ENCODE measurements at regions not wholly inside any gene's neighbourhood (a gene's known extent, or its start where the extent isn't known, plus 50 kb on each side); places are given as distances from the start of the nearest gene placed in this dataset.

- intact Hi-C loops (cut with micrococcal nuclease), result no loop called here
- Histone ChIP-seq H3K4me1 (ENCODE audit: insufficient read depth, low read length) (no peaks in the 10 kb centered on the region), H3F3A (ENCODE audit: low read length, unreplicated experiment) (no peaks in the 10 kb centered on the region), H3K9ac (ENCODE audit: low read length) (no peak overlapping the region), H3K79me2 (ENCODE audit: low read length) (no peaks in the 10 kb centered on the region), H3K9me3 (ENCODE audit: low read length) (no peaks in the 10 kb centered on the region), H3K27ac (ENCODE audit: low read length) (no peak overlapping the region), H4K20me1 (ENCODE audit: low read length) (no peaks in the 10 kb centered on the region), H3K9me2 (replicated peaks; ENCODE audit: low read length) (no peaks in the 10 kb centered on the region), H2AFZ (ENCODE audit: low read length) (no peak overlapping the region), H3K4me2 (ENCODE audit: low read length) (no peak overlapping the region), H3K27me3 (ENCODE audit: low read length) (peaks cover 64% of the 10 kb centered on the region), H3K36me3 (ENCODE audit: low read depth, low read length) (no peaks in the 10 kb centered on the region), H3K4me3 (ENCODE audit: low read length) (no peak overlapping the region)
- ATAC-seq, result no peak
- no TSS peak for BruUV-seq (replicated peaks)
- POLR2A ChIA-PET (ENCODE audit: unreplicated experiment), result no interaction called here
- DNase-seq, result no peak
- CTCF ChIA-PET, result no interaction called here
- no peak for TF ChIP-seq EZH2phosphoT487 (IDR thresholded peaks at IDR 0.05; ENCODE audit: borderline replicate concordance, low read length)
Measured at GRCh38 chr9:40928803-40929487, 199.5 kb downstream of the FOXD4L6 start.

DNA sequence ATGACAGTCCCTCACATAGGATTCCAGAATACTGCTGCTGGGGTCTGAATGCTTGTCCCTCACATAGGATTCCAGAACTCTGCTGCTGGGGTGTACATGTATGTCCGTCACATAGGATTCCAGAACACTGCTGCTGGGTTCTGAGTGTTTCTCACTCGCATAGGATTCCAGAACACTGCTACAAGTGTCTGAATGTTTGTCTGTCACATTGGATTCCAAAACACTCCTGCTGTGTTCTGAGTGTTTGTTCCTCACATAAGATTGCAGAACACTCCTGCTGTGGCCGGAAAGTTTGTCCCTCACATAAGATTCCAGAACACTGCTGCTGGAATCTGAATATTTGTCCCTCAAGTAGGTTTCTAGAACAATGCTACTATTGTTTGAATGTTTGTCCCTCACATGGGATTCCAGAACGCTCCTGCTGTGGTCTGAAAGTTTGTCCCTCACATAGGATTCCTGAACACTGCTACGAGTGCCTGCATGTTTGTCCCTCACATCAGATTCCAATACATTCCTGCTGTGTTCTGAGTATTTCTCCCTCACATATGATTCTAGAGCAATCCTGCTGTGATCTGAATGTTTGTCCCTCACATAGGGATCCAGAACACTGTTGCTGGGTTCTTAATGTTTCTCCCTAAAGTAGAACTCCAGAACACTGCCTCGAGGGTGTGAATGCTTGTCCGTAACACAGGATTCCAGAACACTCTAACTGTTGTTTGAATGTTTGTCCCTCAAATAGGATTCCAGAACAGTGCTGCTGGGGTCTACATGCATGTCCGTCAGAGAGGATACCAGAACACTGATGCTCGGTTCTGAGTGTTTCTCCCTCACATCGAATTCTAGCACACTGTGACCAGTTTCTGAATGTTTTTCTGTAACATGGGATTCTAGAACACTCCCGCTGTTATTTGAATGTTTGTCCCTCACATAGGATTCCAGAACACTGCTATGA lies 200.4 kb downstream of the FOXD4L6 start:
- Histone ChIP-seq H3K9me3 (ENCODE audit: low read length) (no peaks in the 10 kb centered on the region), H3F3A (ENCODE audit: low read length, unreplicated experiment) (no peaks in the 10 kb centered on the region), H4K20me1 (ENCODE audit: low read length) (no peaks in the 10 kb centered on the region), H3K36me3 (ENCODE audit: low read depth, low read length) (no peaks in the 10 kb centered on the region), H2AFZ (ENCODE audit: low read length) (no peak overlapping the region), H3K79me2 (ENCODE audit: low read length) (no peaks in the 10 kb centered on the region), H3K27me3 (ENCODE audit: low read length) (peaks cover 64% of the 10 kb centered on the region), H3K4me3 (ENCODE audit: low read length) (no peak overlapping the region), H3K4me2 (ENCODE audit: low read length) (no peak overlapping the region), H3K27ac (ENCODE audit: low read length) (no peak overlapping the region), H3K9me2 (replicated peaks; ENCODE audit: low read length) (no peaks in the 10 kb centered on the region), H3K9ac (ENCODE audit: low read length) (no peak overlapping the region), H3K4me1 (ENCODE audit: insufficient read depth, low read length) (no peaks in the 10 kb centered on the region)
- intact Hi-C loops (cut with micrococcal nuclease), result no loop called here
- CTCF ChIA-PET, result no interaction called here
- ATAC-seq (no peak), DNase-seq (no peak)
- no TSS peak for BruUV-seq (replicated peaks)
- POLR2A ChIA-PET (ENCODE audit: unreplicated experiment), result no interaction called here
- TF ChIP-seq EZH2 (IDR thresholded peaks at IDR 0.05; ENCODE audit: low read length, unreplicated experiment) (no peak), EZH2phosphoT487 (IDR thresholded peaks at IDR 0.05; ENCODE audit: borderline replicate concordance, low read length) (no peak)
- TF ChIP-seq, protein P1, sequence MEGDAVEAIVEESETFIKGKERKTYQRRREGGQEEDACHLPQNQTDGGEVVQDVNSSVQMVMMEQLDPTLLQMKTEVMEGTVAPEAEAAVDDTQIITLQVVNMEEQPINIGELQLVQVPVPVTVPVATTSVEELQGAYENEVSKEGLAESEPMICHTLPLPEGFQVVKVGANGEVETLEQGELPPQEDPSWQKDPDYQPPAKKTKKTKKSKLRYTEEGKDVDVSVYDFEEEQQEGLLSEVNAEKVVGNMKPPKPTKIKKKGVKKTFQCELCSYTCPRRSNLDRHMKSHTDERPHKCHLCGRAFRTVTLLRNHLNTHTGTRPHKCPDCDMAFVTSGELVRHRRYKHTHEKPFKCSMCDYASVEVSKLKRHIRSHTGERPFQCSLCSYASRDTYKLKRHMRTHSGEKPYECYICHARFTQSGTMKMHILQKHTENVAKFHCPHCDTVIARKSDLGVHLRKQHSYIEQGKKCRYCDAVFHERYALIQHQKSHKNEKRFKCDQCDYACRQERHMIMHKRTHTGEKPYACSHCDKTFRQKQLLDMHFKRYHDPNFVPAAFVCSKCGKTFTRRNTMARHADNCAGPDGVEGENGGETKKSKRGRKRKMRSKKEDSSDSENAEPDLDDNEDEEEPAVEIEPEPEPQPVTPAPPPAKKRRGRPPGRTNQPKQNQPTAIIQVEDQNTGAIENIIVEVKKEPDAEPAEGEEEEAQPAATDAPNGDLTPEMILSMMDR (conservative IDR thresholded peaks at IDR 0.05; ENCODE audit: low read depth, low read length), result no peak

DNA sequence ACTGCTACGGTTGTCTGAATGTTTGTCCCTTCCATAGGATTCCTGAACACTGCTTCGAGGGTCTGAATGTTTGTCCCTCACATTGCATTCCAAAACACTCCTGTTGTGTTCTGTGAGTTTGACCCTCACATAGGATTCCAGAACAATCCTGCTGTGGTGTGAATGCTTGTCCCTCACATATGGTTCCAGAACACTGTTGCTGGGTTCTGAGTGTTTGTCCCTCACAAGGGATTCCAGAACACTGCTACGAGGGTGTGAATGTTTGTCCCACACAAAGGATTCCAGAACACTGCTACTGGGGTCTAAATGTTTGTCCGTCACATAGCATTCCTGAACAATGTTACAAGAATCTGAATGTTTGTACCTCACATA lies 201.2 kb downstream of the FOXD4L6 start:
- POLR2A ChIA-PET (ENCODE audit: unreplicated experiment), result no interaction called here
- ATAC-seq (no peak), DNase-seq (no peak)
- no TSS peak for BruUV-seq (replicated peaks)
- TF ChIP-seq, protein P1 (conservative IDR thresholded peaks at IDR 0.05; ENCODE audit: low read depth, low read length), result no peak
- TF ChIP-seq EZH2phosphoT487 (IDR thresholded peaks at IDR 0.05; ENCODE audit: borderline replicate concordance, low read length), result no peak
- TF ChIP-seq EZH2 (IDR thresholded peaks at IDR 0.05; ENCODE audit: low read length, unreplicated experiment), result no peak
- Histone ChIP-seq H2AFZ (ENCODE audit: low read length) (no peak overlapping the region), H3K4me2 (ENCODE audit: low read length) (no peak overlapping the region), H3K9me3 (ENCODE audit: low read length) (no peaks in the 10 kb centered on the region), H3K4me3 (ENCODE audit: low read length) (no peak overlapping the region), H3K9me2 (replicated peaks; ENCODE audit: low read length) (no peaks in the 10 kb centered on the region), H3K79me2 (ENCODE audit: low read length) (no peaks in the 10 kb centered on the region), H3K36me3 (ENCODE audit: low read depth, low read length) (no peaks in the 10 kb centered on the region), H3K27me3 (ENCODE audit: low read length) (peaks cover 68% of the 10 kb centered on the region), H3K27ac (ENCODE audit: low read length) (no peak overlapping the region), H3K4me1 (ENCODE audit: insufficient read depth, low read length) (no peaks in the 10 kb centered on the region), H3K9ac (ENCODE audit: low read length) (no peak overlapping the region), H4K20me1 (ENCODE audit: low read length) (no peaks in the 10 kb centered on the region), H3F3A (ENCODE audit: low read length, unreplicated experiment) (no peaks in the 10 kb centered on the region)
- intact Hi-C loops (cut with micrococcal nuclease), result no loop called here
- CTCF ChIA-PET, result no interaction called here
